ENCODE measurements at regions not wholly inside any gene's neighbourhood (a gene's known extent, or its start where the extent isn't known, plus 50 kb on each side); places are given as distances from the start of the nearest gene placed in this dataset.

DNA sequence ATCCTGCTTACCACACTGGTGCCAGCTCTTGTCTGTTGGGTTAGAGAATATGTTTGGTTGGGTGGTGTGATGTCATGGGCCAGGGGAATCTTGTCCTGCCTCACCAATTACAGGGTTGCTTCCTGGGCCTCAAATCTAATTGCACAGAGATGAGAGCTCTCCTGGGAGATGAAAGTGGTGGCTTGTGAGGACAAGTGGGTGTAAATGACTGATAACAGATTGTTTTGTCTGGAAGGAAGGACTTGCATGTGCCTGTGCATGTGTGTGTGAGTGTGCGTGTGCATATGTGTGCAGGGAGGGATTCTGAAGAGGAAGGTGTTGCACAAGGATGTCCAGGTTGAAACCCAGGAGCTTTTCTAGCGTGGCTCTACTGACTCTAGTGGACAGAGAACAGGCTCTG is 271.9 kb downstream of the LOXHD1 start:
- H3K9ac ChIP-seq: no peak overlapping the region
- WGBS, 2 experiments (ENCODE audit: low coverage in 1 of 2, low lambda C conversion rate in 2 of 2, missing lambda C conversion rate in 2 of 2): 33 to 38% methylated on average over 2 of the region's 2 CpGs
- in situ Hi-C loops (cut with MboI): no loop called here

DNA sequence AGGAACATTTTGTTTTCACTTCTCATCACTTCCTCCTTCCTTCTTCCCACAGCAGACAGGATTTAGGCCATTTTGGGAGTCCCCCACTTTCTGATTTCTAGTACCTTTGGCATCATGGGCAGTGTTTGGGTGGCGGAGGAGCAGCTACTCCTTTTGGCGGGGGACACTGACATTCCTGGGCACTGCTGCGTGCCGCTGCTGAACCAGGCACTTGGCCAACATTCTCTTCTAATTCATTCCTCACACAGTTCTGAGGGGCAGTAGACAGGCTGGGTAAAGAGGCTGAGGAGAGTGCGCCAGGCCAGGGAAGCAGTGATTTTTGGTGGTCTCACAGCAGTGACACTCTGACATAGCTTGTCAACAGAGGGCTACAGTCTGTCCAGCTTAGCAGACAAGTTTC is 270.2 kb downstream of the LOXHD1 start:
- Histone ChIP-seq H2AFZ (no peak overlapping the region), H3K27me3 (replicated peaks; ENCODE audit: insufficient read depth) (peaks cover 20% of the 10 kb centered on the region), H3K9me3 (ENCODE audit: low read depth) (no peaks in the 10 kb centered on the region), H3K27ac (no peak overlapping the region), H3K79me2 (ENCODE audit: insufficient read depth) (no peaks in the 10 kb centered on the region), H3K4me3 (no peak overlapping the region), H3K4me1 (ENCODE audit: insufficient read depth) (no peaks in the 10 kb centered on the region), H3K4me2 (ENCODE audit: unreplicated experiment) (no peak overlapping the region), H3K9ac (no peak overlapping the region), H3K36me3 (ENCODE audit: low read depth) (no peaks in the 10 kb centered on the region), H4K20me1 (ENCODE audit: insufficient read depth) (no peaks in the 10 kb centered on the region), H3F3A (ENCODE audit: insufficient read depth) (no peaks in the 10 kb centered on the region), H3K9me2 (ENCODE audit: insufficient read depth) (no peaks in the 10 kb centered on the region)
- TF ChIP-seq EZH2phosphoT487 (IDR thresholded peaks at IDR 0.05; ENCODE audit: insufficient read depth, low read depth): no peak
- TF ChIP-seq EZH2 (IDR thresholded peaks at IDR 0.05; ENCODE audit: insufficient read depth, poor library complexity, severe bottlenecking): no peak
- 2 to 4% methylated on average over 5 of the region's 5 CpGs for WGBS, 2 experiments (ENCODE audit: low coverage in 1 of 2, low lambda C conversion rate in 2 of 2, missing lambda C conversion rate in 2 of 2)
- in situ Hi-C loops (cut with MboI): no loop called here
- peak; percentile 24 for DNase-seq

More for the DNA sequence above, 271.9 kb downstream of the LOXHD1 start:
- no peaks in the 10 kb centered on the region for H3K4me1 ChIP-seq (ENCODE audit: insufficient read depth)
- TF ChIP-seq EZH2phosphoT487 (IDR thresholded peaks at IDR 0.05; ENCODE audit: insufficient read depth, low read depth): no peak
- no peak for TF ChIP-seq EZH2 (IDR thresholded peaks at IDR 0.05; ENCODE audit: insufficient read depth, poor library complexity, severe bottlenecking)
- H3K27me3 ChIP-seq (replicated peaks; ENCODE audit: insufficient read depth): peaks cover 20% of the 10 kb centered on the region
- no peaks in the 10 kb centered on the region for H3F3A ChIP-seq (ENCODE audit: insufficient read depth)
- H3K27ac ChIP-seq: no peak overlapping the region
- no peaks in the 10 kb centered on the region for H3K9me3 ChIP-seq (ENCODE audit: low read depth)
- H4K20me1 ChIP-seq (ENCODE audit: insufficient read depth): no peaks in the 10 kb centered on the region
- DNase-seq: no peak
- H3K79me2 ChIP-seq (ENCODE audit: insufficient read depth): no peaks in the 10 kb centered on the region
- no peak overlapping the region for H3K4me2 ChIP-seq (ENCODE audit: unreplicated experiment)
- no peak overlapping the region for H2AFZ ChIP-seq
- H3K36me3 ChIP-seq (ENCODE audit: low read depth): no peaks in the 10 kb centered on the region
- no peaks in the 10 kb centered on the region for H3K9me2 ChIP-seq (ENCODE audit: insufficient read depth)
- H3K4me3 ChIP-seq: no peak overlapping the region

- no peaks in the 10 kb centered on the region for H4K20me1 ChIP-seq (ENCODE audit: insufficient read depth)
- no peak overlapping the region for H3K9ac ChIP-seq
- H3K36me3 ChIP-seq (ENCODE audit: low read depth): no peaks in the 10 kb centered on the region
- H3K4me3 ChIP-seq: no peak overlapping the region
- no peaks in the 10 kb centered on the region for H3K9me2 ChIP-seq (ENCODE audit: insufficient read depth)
- H3K27ac ChIP-seq: no peak overlapping the region
- H3F3A ChIP-seq (ENCODE audit: insufficient read depth): no peaks in the 10 kb centered on the region
- no peak overlapping the region for H2AFZ ChIP-seq
- no peak overlapping the region for H3K4me2 ChIP-seq (ENCODE audit: unreplicated experiment)
- TF ChIP-seq EZH2phosphoT487 (IDR thresholded peaks at IDR 0.05; ENCODE audit: insufficient read depth, low read depth): no peak
- DNase-seq: no peak
- no peaks in the 10 kb centered on the region for H3K79me2 ChIP-seq (ENCODE audit: insufficient read depth)
- H3K9me3 ChIP-seq (ENCODE audit: low read depth): no peaks in the 10 kb centered on the region
- in situ Hi-C loops (cut with MboI): no loop called here
- WGBS, 2 experiments (ENCODE audit: low coverage in 1 of 2, low lambda C conversion rate in 2 of 2, missing lambda C conversion rate in 2 of 2): 24 to 26% methylated on average over 9 of the region's 9 CpGs
- H3K27me3 ChIP-seq (replicated peaks; ENCODE audit: insufficient read depth): peaks cover 20% of the 10 kb centered on the region
- H3K4me1 ChIP-seq (ENCODE audit: insufficient read depth): no peaks in the 10 kb centered on the region
Observed at GRCh38 chr18:46387441-46388131, 269.4 kb downstream of the LOXHD1 start.

DNA sequence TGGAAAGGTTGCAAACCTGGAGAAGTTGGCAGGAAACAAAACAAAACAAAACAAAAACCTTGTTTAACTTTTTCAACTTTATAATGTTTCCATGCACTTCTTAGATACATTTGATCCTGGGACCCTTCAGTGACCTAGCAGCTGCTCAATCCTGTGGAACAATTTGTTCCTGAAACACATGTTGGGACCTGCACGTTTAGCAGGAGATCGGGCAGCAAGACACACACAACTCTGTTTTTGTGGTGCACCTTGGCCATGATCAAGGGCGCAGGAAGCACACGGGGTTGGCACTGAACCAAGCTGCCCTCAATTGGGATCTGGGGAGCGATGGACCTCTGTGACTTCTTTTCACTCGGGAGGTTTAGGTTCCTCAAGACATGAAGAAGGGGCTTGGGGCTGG is 268.7 kb downstream of the LOXHD1 start:
- Histone ChIP-seq H3K9ac (no peak overlapping the region), H3K4me2 (ENCODE audit: unreplicated experiment) (no peak overlapping the region), H3K27ac (no peak overlapping the region), H3K9me3 (ENCODE audit: low read depth) (no peaks in the 10 kb centered on the region), H3F3A (ENCODE audit: insufficient read depth) (no peaks in the 10 kb centered on the region), H4K20me1 (ENCODE audit: insufficient read depth) (no peaks in the 10 kb centered on the region), H3K4me1 (ENCODE audit: insufficient read depth) (no peaks in the 10 kb centered on the region), H3K9me2 (ENCODE audit: insufficient read depth) (no peaks in the 10 kb centered on the region), H3K79me2 (ENCODE audit: insufficient read depth) (no peaks in the 10 kb centered on the region), H3K4me3 (no peak overlapping the region), H3K27me3 (replicated peaks; ENCODE audit: insufficient read depth) (peaks cover 20% of the 10 kb centered on the region), H3K36me3 (ENCODE audit: low read depth) (no peaks in the 10 kb centered on the region), H2AFZ (no peak overlapping the region)
- WGBS, 2 experiments (ENCODE audit: low coverage in 1 of 2, low lambda C conversion rate in 2 of 2, missing lambda C conversion rate in 2 of 2): 47 to 49% methylated on average over 6 of the region's 6 CpGs
- DNase-seq: no peak
- in situ Hi-C loops (cut with MboI): no loop called here
- TF ChIP-seq EZH2phosphoT487 (IDR thresholded peaks at IDR 0.05; ENCODE audit: insufficient read depth, low read depth): no peak
- no peak for TF ChIP-seq EZH2 (IDR thresholded peaks at IDR 0.05; ENCODE audit: insufficient read depth, poor library complexity, severe bottlenecking)
